CD4-positive, alpha-beta T cell treated with Interleukin-15 for 1 hour (primary cell): ENCODE measurements at regions not wholly inside any gene's neighbourhood (a gene's known extent, or its start where the extent isn't known, plus 50 kb on each side); places are given as distances from the start of the nearest gene placed in this dataset.

ENCODE experiments used
- DNase-seq: peaks from one replicate; pipeline ENCODE4 v3.0.0-alpha.2; 2020

- no peak for DNase-seq
Observed at GRCh38 chr2:204109681-204110080, 173.1 kb downstream of the ICOS start.

DNA sequence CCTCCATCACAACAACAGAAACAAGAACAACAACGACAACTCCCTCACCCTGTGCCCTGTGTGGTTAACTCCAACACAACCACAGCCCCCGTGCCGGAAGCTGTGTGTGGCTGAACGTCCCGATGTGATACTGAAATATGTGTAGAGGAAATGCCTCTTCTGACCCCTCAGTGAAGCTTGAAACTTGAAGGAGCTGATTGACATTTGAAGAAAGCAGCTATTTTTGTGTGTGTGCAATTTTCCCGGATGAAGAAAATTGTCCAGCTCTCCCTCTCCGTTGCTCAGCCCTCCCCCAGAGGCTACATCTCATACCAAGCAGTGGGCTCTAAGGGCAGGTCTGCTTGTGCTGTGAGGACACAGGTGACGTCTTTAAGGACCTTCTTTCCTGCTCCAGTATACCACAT, 173.8 kb downstream of the ICOS start:
- DNase-seq: peak; percentile 54

DNA sequence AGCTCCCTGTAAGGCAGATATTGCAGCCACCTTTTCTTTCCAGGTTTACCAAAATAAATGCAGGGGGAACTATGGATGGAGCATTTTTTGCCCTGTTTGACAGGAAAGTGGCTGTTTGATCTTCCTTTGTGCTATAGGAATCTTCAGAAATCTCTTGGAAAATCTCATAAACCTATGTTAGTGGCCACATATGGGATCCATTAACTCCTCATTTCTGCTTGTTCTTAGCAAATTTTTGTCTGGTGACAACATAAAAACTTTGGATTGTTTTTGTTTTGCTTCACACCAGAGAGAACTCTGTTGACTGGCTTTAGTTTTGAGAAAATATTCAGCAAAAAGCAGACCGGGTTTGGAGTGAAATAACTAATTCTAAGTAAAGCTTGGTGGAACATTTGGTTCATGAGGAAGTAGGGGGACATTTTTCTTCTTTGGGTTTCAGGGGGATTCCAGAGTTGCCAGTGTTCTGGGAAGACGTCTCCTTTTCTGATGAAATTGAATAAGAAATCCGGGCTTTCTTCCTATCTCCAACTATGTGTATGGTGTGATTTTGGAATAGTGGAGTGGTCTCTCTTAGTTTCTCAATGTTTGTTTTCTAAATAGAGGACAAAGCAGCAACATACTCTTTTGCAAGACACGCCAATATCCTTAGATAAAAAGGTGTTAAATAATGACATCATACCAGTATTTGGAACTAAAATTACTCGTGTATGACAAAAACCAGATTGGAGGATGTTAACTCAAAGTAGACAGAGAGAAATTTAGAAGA, 174.4 kb downstream of the ICOS start:
- no peak for DNase-seq

- no peak for DNase-seq
Observed at GRCh38 chr2:204112084-204112770, 175.7 kb downstream of the ICOS start.

DNA sequence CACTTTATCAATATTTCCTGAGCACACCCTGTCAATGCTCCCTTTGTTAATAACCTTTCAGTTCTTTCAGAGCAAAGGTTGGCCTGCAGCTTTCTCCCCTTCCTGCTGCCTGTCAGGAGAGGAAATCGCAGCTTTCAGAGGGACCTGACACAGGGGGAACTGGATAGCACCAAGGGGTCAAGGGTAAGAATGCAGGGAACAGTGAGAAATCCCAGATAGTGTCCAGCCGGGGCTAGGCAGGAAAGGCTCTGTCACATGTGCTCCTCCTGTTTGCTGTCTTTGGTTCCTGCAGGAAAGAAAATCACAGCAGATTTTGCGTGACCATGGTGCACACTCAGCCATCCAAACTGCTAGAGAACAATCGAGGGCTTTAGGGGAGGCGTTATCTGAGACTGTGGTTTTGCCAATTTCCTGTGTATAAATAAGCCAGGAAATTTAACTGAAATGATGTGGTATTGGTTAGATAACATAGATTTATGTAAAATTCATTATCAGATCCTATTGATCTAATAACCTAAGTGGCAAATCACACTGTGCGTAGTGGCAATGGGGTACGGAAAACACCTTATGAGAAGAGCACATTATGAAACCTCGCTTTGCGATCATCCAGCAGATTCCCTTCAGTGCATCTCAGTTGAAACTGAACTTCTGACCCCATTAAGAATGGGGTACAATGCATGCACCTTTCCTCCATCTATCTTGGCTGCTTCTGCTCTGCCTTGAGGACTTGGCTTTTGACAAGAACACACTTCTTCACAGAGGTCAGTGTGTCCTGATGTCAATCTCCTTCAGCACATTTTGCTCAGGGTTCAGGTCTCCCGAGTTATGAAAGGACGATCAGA, 178.0 kb downstream of the ICOS start:
- DNase-seq: no peak

GRCh38 chr2:204115137-204116056, 178.8 kb downstream of the ICOS start:
- no peak for DNase-seq

- no peak for DNase-seq
Observed at GRCh38 chr2:204116159-204116792, 179.7 kb downstream of the ICOS start.

- no peak for DNase-seq
Observed at GRCh38 chr2:204122425-204122824, 185.9 kb downstream of the ICOS start.

DNA sequence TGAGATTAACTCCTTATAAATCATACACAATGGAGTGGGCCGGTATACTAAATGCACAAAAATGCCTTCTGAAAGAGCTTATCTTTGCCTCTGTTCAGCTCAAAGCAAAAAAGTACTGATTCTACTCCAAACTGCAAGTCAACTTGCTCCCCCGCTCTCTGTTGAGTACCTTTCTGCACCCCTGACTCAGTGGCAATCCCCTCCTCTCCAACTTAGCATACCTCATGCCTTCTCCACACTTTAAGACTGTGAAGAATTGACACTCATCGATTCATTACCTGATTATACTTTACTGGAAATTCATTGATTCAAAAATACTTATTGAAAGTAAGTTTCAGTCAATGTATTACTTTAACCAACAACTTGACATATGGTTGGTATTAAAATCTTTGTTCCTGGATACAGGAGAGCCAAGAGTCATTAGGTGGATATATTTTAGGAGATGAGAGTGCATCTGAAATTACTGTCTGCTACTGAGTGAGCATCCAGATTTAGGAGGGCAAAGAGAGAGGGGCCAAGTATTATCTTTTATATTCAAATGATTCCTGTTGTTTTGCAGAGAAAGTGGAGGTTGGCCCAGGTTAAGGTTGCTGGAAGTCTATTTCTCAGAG, 187.7 kb downstream of the ICOS start:
- no peak for DNase-seq

GRCh38 chr2:204126705-204127104, 190.1 kb downstream of the ICOS start:
- DNase-seq: no peak

- DNase-seq: no peak
Observed at GRCh38 chr2:204127238-204127637, 190.7 kb downstream of the ICOS start.

DNA sequence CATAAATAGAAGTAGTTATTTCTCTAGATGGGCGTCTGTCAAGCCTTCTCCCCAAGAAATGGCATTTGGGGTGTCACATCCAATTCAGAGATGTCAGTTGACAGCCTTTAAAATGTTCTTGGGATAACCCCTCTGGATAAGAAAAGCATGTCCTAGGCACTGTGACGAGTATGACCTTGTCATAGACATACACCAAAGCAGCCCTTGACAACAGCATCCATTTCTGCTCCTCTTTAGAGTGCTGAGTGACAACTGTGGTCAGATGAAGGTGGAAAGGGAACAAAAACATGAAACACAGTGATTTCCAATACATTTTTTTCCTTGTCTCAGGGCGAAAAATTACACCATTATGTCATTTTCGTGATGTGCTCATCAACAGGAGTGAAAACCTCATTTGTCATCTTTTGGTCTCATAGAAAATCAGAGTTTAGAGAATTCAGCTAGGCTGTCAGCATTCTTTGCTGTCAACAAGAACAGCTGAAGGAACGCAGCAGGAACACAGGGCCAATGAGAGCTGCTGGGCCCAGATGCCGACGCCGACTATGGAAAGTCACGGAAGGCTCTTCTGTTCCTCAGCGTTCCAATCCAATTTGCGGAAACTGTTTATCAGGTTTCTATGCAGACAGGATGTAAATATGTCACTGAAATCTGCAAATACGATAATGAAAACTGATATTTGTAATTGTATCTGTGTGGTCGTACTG, 193.2 kb downstream of the ICOS start:
- no peak for DNase-seq

DNA sequence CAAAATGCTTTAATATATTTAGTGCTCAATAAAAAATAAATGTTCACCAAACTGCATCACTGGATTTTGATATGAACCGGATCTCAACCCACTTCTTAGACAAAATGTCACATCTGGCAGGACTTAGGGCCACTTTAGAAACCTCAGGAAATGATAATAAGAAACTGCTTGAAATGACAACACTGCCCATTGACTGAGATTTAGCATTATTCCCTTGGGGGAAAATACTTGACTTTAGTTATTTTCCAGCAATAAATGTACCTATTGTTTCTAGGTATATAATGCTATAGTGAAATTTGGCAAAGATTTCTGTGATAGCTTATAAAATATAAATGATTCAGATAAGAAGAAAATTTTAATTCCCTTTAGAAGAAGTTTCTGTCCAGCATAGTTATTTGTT, 195.1 kb downstream of the ICOS start:
- no peak for DNase-seq

DNA sequence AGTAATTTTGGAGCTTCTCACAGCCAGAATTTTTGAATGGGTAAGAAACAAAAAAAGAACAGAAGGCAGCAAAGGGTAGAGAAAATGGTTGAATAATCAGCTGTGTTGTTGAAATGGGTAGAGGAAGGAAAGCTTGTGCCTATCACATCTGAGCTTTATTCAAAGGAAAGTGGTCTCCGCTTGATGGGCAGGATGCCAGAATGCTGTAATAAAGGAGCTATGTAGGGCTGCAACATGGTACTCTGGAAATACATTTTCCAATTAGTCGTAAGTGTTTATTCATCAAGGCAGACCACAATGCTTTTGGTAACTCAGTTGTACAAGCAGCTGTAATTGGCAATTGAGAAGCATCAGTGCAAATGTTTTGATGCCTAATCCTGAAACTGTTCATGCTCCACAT, 196.9 kb downstream of the ICOS start:
- no peak for DNase-seq

DNA sequence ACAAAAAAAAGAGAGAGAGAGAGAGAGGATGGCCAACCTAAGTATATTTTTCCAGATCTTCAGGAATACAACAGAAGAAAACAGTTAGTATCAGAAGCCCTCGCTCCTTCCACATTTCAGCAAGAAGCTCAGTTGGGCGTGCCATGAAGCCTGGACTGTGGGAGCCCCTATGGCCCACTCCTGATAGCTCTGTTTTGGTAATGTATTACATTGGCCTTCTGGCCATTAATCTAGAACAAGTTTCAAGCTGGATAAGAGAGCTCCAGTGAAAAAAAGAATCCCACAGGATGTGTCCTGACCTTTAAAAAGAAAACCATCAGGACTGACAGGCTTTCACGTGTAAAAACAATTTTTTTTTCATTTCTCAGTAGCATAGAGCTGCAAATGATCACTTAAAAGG, 197.9 kb downstream of the ICOS start:
- no peak for DNase-seq

DNA sequence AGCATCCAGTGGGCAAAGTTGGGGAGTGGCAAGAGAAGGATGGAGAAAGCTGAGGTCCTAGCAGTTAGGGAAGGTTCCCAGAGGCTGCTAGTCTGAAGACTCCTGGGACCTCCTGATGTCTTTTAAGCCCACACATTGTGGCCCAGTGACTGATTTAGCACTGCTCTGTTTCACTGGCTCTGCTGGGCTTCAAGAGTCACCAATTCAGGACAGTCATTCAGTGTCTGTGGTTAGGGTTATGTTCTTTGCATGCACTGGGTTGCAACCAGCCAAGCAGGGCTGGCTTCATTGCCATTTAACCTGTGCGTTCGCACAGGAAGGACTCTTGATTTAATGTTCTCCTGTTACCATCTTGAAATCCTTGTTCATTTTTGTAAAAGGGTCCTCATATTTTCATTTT, 199.2 kb downstream of the ICOS start:
- no peak for DNase-seq

- DNase-seq: no peak
Observed at GRCh38 chr2:204138206-204138605, 201.6 kb downstream of the ICOS start.

DNA sequence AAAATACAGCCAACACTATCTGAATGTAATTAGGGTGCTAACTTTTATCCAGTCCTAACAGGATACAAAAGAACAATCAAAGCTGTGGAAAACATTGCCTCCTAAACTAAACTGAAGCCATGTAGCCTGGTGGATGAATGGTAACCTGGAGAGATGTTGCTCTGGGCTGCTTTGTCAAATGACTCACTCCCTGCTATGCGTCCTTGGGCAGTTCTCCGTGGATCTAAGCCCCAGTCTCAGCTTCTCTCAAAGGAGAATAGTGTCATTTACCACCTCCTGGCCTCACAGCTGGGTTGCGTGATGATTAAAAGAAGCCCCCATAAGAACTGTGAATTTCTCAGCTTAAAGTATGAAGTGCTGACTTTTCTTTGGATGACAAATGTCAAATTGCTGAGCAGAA, 203.7 kb downstream of the ICOS start:
- no peak for DNase-seq

DNA sequence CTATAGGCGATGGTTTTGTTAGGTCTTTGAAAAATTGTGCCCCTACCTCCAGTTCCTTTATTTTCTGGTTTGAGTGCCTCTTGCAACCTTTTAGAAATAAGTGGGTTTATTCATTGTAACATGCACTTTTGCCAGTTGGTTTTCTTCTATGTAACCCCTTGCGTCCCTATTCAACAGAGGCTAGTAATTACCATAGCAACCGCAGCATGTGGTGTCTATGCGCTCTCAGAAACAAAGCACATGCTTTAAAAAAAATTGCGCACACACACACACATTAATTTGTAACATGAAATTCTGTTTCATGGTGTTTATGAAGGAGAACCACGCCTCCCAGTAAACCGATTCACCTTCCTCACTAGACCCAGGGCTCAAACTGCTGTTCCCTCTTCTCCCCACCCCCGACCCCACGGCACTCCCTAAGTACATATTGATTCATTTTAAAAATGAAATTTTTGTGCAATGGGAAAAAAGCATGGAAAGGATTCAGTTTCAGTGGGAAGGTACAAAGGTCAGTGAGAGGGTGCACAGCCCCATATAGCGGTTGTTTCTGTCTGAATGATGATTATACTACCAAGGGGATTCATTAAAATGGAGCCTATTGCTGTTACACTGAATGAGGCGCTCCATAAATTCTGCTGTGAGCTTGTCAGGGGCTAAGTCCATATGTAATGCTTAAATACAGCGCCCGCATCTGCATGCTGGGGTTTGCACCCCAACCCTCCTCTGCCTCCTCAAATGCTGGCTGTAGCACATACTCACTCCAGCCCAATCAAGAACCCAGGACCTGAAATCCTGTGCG, 206.9 kb downstream of the ICOS start:
- no peak for DNase-seq

DNA sequence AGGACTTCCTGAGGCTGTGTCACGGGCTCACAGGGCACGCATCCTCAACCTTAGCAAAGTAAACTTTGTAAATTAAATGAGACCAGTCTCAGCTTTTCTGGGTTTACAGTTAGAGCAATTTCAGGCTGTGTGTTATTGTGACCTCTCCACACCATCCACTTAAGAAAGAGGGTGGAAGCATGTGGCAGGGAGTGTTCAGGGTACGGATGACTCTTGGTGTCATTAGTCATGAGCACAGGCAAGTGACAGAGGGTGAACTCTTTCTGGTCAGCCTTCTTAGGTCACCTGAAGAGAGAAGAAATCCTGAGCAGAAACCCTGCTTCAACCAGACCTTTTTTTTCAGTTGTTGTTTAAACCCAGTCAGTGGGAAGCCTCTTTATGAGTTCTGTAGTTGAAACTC, 207.9 kb downstream of the ICOS start:
- DNase-seq: no peak
